MCF 10A (cell line): ENCODE measurements at regions not wholly inside any gene's neighbourhood (a gene's known extent, or its start where the extent isn't known, plus 50 kb on each side); places are given as distances from the start of the nearest gene placed in this dataset.

Experiments
- BruUV-seq: library from RNA; stranded (reverse); fragments of 400-500 nt; replicated peaks from 2 replicates; lab custom pipeline; 2021; lab: Mats Ljungman, UMichigan
- CTCF ChIA-PET: fragments of 300-600 bp; sonication (Branson Sonifier 250); formaldehyde crosslinking; extraction: SDS; loops from one replicate; lab custom pipeline; 2021; ENCODE audit warnings: antibody characterized with exemption, inconsistent platforms; lab: Yijun Ruan, JAX
- POLR2A ChIA-PET: fragments of 300-600, 350-650 bp; sonication (Branson Sonifier 250); formaldehyde crosslinking; extraction: SDS; loops from one replicate; lab custom pipeline; 2020; ENCODE audit warnings: antibody characterized with exemption, inconsistent platforms; lab: Yijun Ruan, JAX
- DNase-seq: peaks from one replicate; pipeline ENCODE4 v3.0.0-alpha.2; 2018; ENCODE audit not compliant: unreplicated experiment
- H3K27ac Mint-ChIP-seq: one replicate; pipeline ENCODE4 v1.8.0; 2022; ENCODE audit warnings: mild to moderate bottlenecking, low read depth, mixed read lengths; ENCODE audit not compliant: unreplicated experiment
- H3K27me3 Mint-ChIP-seq: one replicate; pipeline ENCODE4 v1.8.0; 2022; ENCODE audit warnings: mixed read lengths; ENCODE audit not compliant: insufficient read depth, unreplicated experiment
- H3K36me3 Mint-ChIP-seq: one replicate; pipeline ENCODE4 v1.8.0; 2022; ENCODE audit warnings: mild to moderate bottlenecking, moderate library complexity, mixed read lengths; ENCODE audit not compliant: insufficient read depth, unreplicated experiment
- H3K4me1 Mint-ChIP-seq: one replicate; pipeline ENCODE4 v1.8.0; 2022; ENCODE audit warnings: mixed read lengths; ENCODE audit not compliant: insufficient read depth, unreplicated experiment
- H3K4me3 Mint-ChIP-seq: one replicate; pipeline ENCODE4 v1.8.0; 2022; ENCODE audit warnings: mild to moderate bottlenecking, moderate library complexity, mixed read lengths; ENCODE audit not compliant: unreplicated experiment
- H3K9me3 Mint-ChIP-seq: one replicate; pipeline ENCODE4 v1.8.0; 2022; ENCODE audit warnings: mixed read lengths; ENCODE audit not compliant: unreplicated experiment
- intact Hi-C: fragments of 100-400 bp; cut with micrococcal nuclease; formaldehyde crosslinking; loops from 2 replicates; pipeline ENCODE4 v1.14.1; 2022
- TF ChIP-seq, protein P1 (sequence below): fragments of 200-600 bp; IDR thresholded peaks from one replicate; pipeline ENCODE4 v1.8.0; 2022; ENCODE audit warnings: antibody characterized with exemption, mild to moderate bottlenecking; ENCODE audit not compliant: unreplicated experiment

DNA sequence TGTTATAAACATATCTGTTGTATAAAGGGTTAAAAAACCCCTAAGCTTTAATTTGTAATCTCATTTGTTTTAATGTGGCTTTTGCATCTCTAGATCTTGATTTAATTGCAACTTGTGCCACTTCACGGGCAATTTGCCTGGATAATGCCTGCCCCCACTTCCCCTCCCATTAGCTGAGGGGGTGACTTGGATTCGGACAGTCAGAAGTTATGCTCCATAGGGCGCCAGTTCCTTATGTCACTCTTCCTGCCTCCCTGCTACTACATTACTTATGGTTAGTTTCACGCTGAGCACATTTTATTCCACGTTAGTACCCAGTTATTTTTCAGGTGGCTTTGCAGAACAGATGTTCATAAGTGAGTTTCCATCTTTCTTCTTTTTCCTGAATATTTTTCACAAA lies 1015.2 kb upstream of the PHF14 start:
- TF ChIP-seq, protein P1, sequence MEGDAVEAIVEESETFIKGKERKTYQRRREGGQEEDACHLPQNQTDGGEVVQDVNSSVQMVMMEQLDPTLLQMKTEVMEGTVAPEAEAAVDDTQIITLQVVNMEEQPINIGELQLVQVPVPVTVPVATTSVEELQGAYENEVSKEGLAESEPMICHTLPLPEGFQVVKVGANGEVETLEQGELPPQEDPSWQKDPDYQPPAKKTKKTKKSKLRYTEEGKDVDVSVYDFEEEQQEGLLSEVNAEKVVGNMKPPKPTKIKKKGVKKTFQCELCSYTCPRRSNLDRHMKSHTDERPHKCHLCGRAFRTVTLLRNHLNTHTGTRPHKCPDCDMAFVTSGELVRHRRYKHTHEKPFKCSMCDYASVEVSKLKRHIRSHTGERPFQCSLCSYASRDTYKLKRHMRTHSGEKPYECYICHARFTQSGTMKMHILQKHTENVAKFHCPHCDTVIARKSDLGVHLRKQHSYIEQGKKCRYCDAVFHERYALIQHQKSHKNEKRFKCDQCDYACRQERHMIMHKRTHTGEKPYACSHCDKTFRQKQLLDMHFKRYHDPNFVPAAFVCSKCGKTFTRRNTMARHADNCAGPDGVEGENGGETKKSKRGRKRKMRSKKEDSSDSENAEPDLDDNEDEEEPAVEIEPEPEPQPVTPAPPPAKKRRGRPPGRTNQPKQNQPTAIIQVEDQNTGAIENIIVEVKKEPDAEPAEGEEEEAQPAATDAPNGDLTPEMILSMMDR = no peak
- intact Hi-C loops = no loop called here
- Mint-ChIP-seq H3K4me1 (no peaks in the 10 kb centered on the region), H3K4me3 (no peak overlapping the region), H3K9me3 (peaks cover 5% of the 10 kb centered on the region), H3K36me3 (no peaks in the 10 kb centered on the region), H3K27ac (no peak overlapping the region), H3K27me3 (peaks cover 97% of the 10 kb centered on the region)
- no TSS peak for BruUV-seq
- ChIA-PET POLR2A (interaction anchor here (0.6 kb wide), 1 partner anchor 915 kb away, joined by 3 read pairs; no protein-coding TSS in a partner anchor), CTCF (no interaction called here)
- no peak for DNase-seq

DNA sequence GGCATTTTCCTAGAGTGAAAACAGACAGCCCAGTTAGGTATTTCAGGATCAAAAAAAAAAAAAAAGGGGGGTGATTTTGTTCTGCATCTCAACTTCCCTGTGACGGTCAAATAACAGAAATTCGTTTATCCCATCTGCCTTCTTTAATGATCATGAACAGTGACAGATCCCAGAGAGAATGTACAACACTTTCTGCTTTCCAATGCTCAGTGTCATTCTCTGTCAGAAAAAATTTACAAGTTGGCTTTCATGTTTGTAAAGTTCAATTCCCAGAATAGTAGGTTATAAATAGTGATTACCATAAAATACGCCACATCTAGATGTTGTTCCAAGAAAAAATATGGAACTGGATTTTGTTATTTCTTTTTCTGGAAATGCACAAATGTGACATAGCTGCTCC lies 1013.2 kb upstream of the PHF14 start:
- TF ChIP-seq, protein P1 = no peak
- DNase-seq = no peak
- peaks cover 92% of the 10 kb centered on the region for H3K27me3 Mint-ChIP-seq
- intact Hi-C loops = no loop called here
- H3K4me3 Mint-ChIP-seq = no peak overlapping the region
- BruUV-seq = no TSS peak
- no peaks in the 10 kb centered on the region for H3K36me3 Mint-ChIP-seq
- CTCF ChIA-PET = interaction anchor here (0.6 to 0.9 kb wide), 2 partner anchors 111 to 945 kb away, joined by 3 read pairs; no protein-coding TSS in a partner anchor
- no peaks in the 10 kb centered on the region for H3K4me1 Mint-ChIP-seq
- no peaks in the 10 kb centered on the region for H3K9me3 Mint-ChIP-seq
- no peak overlapping the region for H3K27ac Mint-ChIP-seq
- POLR2A ChIA-PET = no interaction called here

DNA sequence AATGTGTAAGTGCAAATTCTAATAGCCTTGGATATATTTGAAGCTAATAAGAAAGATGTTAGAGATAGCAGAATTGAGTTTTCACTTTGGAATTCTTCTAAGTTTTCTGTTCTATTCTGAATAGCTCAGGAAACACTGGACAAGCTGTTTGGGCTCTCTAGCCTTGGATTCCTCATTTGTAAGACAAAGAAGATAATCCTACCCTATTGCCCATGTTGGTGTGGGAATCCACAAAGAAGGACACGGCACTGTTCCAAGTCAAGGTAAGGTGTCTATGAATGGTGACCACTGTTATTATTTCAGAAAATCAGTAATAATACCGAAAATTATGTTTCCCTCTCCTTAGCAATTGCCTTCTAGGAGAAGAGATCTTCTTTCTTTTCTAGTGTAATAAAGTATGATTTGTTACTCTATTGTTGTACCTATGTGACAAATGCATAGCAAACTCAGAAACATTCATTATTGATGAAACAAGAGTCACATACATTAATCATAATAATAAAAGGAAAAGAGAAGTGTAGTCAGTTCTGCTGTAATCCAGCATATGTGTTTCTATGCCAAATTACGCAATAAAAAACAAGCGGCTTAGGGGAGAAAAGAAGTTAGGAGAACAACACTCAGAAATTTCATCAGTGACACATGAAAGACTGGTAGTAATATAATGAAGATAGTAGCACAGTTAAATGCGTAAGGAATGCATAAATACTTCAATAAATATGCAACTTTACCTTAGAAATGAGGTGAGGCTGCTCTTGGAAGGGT lies 1012.3 kb upstream of the PHF14 start:
- POLR2A ChIA-PET = no interaction called here
- no TSS peak for BruUV-seq
- DNase-seq = no peak
- CTCF ChIA-PET = interaction anchor here (0.9 kb wide), 1 partner anchor 112 kb away, joined by 3 read pairs; no protein-coding TSS in a partner anchor
- Mint-ChIP-seq H3K27ac (no peak overlapping the region), H3K9me3 (no peaks in the 10 kb centered on the region), H3K4me3 (no peak overlapping the region), H3K36me3 (no peaks in the 10 kb centered on the region), H3K4me1 (no peaks in the 10 kb centered on the region), H3K27me3 (peaks cover 84% of the 10 kb centered on the region)
- intact Hi-C loops = no loop called here
- TF ChIP-seq, protein P1 = no peak

DNA sequence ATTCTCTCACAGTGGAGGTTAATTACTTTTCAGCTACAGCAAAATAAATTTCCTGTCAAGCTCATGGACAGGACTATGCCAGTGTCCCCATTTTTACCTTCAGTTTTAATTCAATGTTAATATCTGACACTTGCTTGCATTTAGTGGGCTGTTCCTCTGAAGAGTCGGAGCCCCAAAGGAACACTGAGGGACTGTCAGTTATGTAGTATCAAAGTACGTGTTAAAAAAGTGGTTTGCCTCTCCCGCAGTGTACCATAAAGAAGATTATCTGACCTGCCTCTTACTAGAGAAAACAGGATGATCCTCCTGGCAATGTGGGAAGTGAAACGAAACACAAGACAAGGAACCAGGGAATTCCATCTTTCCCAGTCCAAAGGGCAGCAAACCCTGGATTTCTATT lies 1010.9 kb upstream of the PHF14 start:
- intact Hi-C loops = no loop called here
- Mint-ChIP-seq H3K4me3 (no peak overlapping the region), H3K4me1 (no peaks in the 10 kb centered on the region), H3K9me3 (no peaks in the 10 kb centered on the region), H3K36me3 (no peaks in the 10 kb centered on the region), H3K27me3 (peaks cover 70% of the 10 kb centered on the region), H3K27ac (no peak overlapping the region)
- BruUV-seq = no TSS peak
- TF ChIP-seq, protein P1 = no peak
- no peak for DNase-seq
- POLR2A ChIA-PET = no interaction called here
- CTCF ChIA-PET = interaction anchor here (0.7 kb wide), 1 partner anchor 203 kb away, joined by 4 read pairs; no protein-coding TSS in a partner anchor
